HEK293 (cell line): ENCODE measurements at regions not wholly inside any gene's neighbourhood (a gene's known extent, or its start where the extent isn't known, plus 50 kb on each side); places are given as distances from the start of the nearest gene placed in this dataset.

Experiments used
- ATF2 ChIP-seq: fragments of 450-650 bp; formaldehyde crosslinking; IDR thresholded peaks from 2 replicates; pipeline ENCODE4 v1.5.1; 2016; ENCODE audit warnings: missing biosample characterization, missing genetic modification characterization, low read depth
- CTCF ChIP-seq: fragments of 450-650 bp; formaldehyde crosslinking; IDR thresholded peaks from 2 replicates; pipeline ENCODE4 v1.5.1; 2016; ENCODE audit warnings: missing biosample characterization, missing genetic modification characterization
- GLI2 ChIP-seq: fragments of 450-650 bp; formaldehyde crosslinking; IDR thresholded peaks from 2 replicates; pipeline ENCODE4; 2017; ENCODE audit warnings: missing biosample characterization, missing genetic modification characterization, low read depth, borderline replicate concordance
- GLI4 ChIP-seq: fragments of 450-650 bp; formaldehyde crosslinking; IDR thresholded peaks from 2 replicates; pipeline ENCODE4 v1.5.1; 2016; ENCODE audit warnings: missing biosample characterization, missing genetic modification characterization
- KLF8 ChIP-seq: fragments of 450-650 bp; formaldehyde crosslinking; IDR thresholded peaks from 2 replicates; pipeline ENCODE4 v1.5.1; 2016; ENCODE audit warnings: missing biosample characterization, missing genetic modification characterization
- SP3 ChIP-seq: fragments of 450-650 bp; formaldehyde crosslinking; IDR thresholded peaks from 2 replicates; pipeline ENCODE4 v1.5.1; 2016; ENCODE audit warnings: missing biosample characterization, missing genetic modification characterization
- WT1 ChIP-seq: fragments of 450-650 bp; formaldehyde crosslinking; IDR thresholded peaks from 2 replicates; pipeline ENCODE4 v1.5.1; 2016; ENCODE audit warnings: missing biosample characterization, missing genetic modification characterization
- YY1 ChIP-seq: fragments of 450-650 bp; formaldehyde crosslinking; IDR thresholded peaks from 2 replicates; pipeline ENCODE4 v1.5.1; 2018; ENCODE audit warnings: missing biosample characterization, missing genetic modification characterization
- ZBTB17 ChIP-seq: fragments of 450-650 bp; formaldehyde crosslinking; IDR thresholded peaks from 2 replicates; pipeline ENCODE4 v1.5.1; 2016; ENCODE audit warnings: missing biosample characterization, missing genetic modification characterization
- ZBTB26 ChIP-seq: fragments of 450-650 bp; formaldehyde crosslinking; optimal IDR thresholded peaks from 2 replicates; pipeline ENCODE3; 2016; ENCODE audit warnings: missing biosample characterization, mild to moderate bottlenecking, missing genetic modification characterization
- ZBTB48 ChIP-seq: fragments of 450-650 bp; formaldehyde crosslinking; IDR thresholded peaks from 2 replicates; pipeline ENCODE4 v1.5.1; 2016; ENCODE audit warnings: missing biosample characterization, missing genetic modification characterization
- ZNF175 ChIP-seq: fragments of 450-650 bp; formaldehyde crosslinking; IDR thresholded peaks from 2 replicates; pipeline ENCODE4 v1.5.1; 2016; ENCODE audit warnings: missing biosample characterization, missing genetic modification characterization
- ZNF518A ChIP-seq: fragments of 450-650 bp; formaldehyde crosslinking; conservative IDR thresholded peaks from 2 replicates; pipeline ENCODE4 v1.5.1; 2016; ENCODE audit warnings: low read depth, missing biosample characterization, missing genetic modification characterization
- ZNF654 ChIP-seq: fragments of 450-650 bp; formaldehyde crosslinking; IDR thresholded peaks from 2 replicates; pipeline ENCODE4 v1.5.1; 2016; ENCODE audit warnings: low read depth, missing biosample characterization, missing genetic modification characterization

- TF ChIP-seq ZBTB26 (tag by site-specific recombination) (no peak), GLI4 (tag by site-specific recombination) (no peak), ZNF175 (no peak), GLI2 (tag by site-specific recombination) (no peak), ZNF654 (no peak), CTCF (tag by site-specific recombination) (no peak), ZBTB48 (no peak), SP3 (tag by site-specific recombination) (no peak), ATF2 (no peak), ZBTB17 (no peak), YY1 (tag by site-specific recombination) (no peak), KLF8 (tag by site-specific recombination) (no peak), WT1 (tag by site-specific recombination) (no peak), ZNF518A (tag by site-specific recombination) (no peak)
Observed at GRCh38 chr10:80927419-80928078, 389.8 kb downstream of the SH2D4B start.
